ENCODE measurements at regions not wholly inside any gene's neighbourhood (a gene's known extent, or its start where the extent isn't known, plus 50 kb on each side); places are given as distances from the start of the nearest gene placed in this dataset.

- DNase-seq (ENCODE audit: low spot score), result no peak
These were observed 223.0 kb downstream of the AHR start for GRCh38 chr7:17521437-17521836.

- peak; percentile 87 for DNase-seq (ENCODE audit: low spot score)
These were observed 225.6 kb downstream of the AHR start for GRCh38 chr7:17523813-17524739.

- DNase-seq (ENCODE audit: low spot score), result peak; percentile 46
These were observed 226.3 kb downstream of the AHR start for GRCh38 chr7:17524746-17525145.

DNA sequence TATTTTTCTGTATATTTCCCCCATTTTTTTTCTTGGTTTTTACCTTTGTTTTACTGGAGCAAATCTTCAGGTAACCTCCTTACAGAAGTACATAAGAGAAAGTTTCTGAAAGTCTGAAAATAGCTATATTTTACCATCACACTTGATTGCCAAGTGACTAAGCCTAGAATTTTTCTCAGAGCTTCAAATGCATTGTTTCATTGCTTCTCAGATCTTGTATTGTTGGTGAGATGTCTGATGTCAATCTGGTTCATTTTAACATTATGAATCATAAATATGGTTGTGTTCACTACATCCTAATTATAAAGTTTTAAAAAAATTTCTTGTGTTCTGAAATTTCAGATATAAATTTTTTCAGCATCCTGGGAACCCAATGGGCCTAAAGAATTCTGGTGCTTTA is 228.2 kb downstream of the AHR start:
- DNase-seq (ENCODE audit: low spot score), result no peak

DNA sequence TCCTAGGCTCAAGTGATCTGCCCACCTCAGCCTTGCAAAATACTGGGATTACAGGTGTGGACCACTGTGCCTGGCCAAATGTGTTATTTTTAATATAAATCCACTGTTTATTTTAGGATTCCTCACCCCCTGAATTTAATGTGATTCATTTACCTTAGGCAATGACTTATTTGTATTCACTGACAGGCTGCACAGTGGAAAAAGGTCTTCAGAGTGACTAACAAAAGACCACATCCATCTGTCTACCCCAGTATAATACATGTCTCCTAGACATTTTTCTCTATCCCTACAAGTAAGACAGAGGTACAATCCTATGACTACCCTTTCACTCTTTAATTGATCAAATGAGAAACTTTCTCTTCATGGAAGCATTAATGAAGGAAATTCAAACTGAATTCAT is 230.2 kb downstream of the AHR start:
- DNase-seq (ENCODE audit: low spot score), result no peak

GRCh38 chr7:17530244-17530643 is 231.8 kb downstream of the AHR start:
- DNase-seq (ENCODE audit: low spot score), result no peak

DNA sequence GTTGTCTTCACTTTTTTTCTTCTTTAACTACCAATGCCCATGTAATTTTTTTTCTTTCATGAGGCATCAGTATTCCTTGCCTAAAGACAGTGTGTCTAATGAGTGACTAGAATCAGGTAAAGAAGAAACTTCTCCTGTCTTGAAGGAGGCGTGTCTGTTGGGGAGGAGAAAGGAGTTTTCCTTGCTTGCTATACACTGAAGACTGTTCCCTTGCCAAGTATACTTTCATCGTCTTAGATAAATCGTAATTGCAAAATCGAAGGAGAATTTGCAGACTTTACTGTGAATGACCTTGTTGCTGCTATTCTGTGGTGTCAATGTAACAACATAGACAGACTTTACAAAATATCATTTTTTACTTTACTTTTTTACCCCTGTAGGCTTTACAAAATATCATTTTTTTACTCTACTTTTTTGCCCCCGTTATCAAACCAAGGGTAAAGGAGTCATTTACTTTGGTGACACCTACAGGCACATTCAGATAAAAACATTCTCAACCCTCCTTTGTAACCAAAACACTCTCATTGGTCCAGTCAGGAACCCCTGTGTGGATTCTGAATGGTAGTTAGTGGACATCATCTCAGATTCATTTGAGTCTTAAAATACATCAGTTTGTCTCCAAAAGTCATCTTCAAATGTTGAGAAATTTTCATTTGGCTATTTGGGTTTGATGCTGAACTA is 232.4 kb downstream of the AHR start:
- DNase-seq (ENCODE audit: low spot score), result no peak

DNA sequence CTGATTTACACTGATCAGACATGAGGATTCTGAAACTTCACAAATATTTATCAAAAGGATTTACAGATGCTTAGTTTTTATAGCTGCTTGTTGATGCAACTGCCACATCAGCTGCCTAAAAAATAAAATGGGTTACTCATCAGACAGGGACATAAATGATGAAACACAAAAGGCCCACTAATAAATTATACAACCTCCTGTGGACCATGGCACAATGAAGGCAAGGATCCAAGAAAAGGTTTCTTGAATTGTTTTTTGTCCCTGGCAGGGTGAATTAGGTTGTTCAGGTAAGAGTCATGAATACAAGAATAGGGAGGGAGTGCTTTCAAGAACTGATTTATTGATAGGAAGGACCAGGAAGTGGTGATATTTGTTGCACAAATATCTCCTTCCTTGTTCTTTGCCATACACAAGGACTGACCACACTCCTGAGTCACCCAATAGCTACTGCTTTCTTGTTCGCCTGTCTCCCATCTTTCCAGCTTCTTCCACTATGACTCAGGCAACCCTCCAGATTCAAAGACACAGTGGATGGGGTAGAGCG is 234.5 kb downstream of the AHR start:
- DNase-seq (ENCODE audit: low spot score), result peak; percentile 83

- no peak for DNase-seq (ENCODE audit: low spot score)
These were observed 235.9 kb downstream of the AHR start for GRCh38 chr7:17534348-17534747.

DNA sequence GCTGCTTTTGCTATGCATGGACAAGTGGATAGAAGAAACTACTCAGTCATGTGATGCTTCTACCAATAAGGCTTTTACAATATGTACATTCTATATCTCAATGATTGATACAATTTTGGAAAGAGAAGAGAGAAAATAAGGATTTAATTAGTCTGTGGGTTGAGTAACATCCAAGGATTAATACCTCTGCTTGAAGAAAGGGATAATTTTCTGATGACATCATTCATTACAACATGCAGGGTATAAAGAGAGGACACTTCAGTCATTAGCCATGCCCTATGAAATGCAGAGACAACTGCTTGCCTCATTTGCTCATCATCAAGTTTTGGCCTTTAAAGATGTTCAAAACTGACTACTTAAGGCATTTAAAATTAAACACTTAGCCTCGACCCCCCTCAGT is 237.3 kb downstream of the AHR start:
- no peak for DNase-seq (ENCODE audit: low spot score)

GRCh38 chr7:17544401-17544800 is 245.9 kb downstream of the AHR start:
- no peak for DNase-seq (ENCODE audit: low spot score)

DNA sequence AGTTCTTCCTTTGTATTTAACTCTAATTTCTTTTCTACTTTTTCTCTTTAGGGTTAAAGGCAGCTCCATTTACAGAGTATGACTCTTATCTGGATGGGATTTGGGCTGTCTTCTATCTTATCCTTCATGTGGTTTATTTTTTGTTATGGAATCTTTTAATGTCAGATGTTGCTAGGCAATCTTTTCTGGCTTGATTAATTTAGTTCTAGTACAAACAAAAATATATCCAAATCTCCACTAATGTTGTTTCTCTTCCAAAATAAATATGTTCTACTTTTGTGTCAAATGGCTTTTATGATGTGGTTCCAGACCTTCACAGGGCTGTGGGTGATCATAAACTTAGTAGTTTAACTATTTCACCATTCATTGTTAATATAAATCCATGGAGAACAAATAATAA is 246.9 kb downstream of the AHR start:
- DNase-seq (ENCODE audit: low spot score), result no peak

GRCh38 chr7:17546189-17546588 is 247.7 kb downstream of the AHR start:
- DNase-seq (ENCODE audit: low spot score), result no peak

DNA sequence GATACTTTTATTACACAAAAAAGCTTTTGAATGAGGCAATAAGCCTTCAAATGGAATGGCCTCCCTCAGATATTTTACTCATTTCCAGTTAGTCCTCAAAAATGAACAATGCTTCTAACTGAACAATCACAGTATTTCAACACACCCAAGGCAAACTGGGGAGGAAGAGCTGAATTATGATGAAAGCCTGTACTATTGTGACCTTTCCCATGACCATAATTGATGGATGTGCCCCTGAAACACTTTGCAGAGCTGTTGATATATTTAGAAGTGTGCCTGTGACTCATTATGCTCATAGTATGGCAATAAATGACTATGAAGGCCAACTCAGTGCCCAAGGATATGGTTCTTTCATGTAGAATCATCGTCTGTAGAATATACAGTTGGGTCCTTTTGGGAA is 248.1 kb downstream of the AHR start:
- no peak for DNase-seq (ENCODE audit: low spot score)

DNA sequence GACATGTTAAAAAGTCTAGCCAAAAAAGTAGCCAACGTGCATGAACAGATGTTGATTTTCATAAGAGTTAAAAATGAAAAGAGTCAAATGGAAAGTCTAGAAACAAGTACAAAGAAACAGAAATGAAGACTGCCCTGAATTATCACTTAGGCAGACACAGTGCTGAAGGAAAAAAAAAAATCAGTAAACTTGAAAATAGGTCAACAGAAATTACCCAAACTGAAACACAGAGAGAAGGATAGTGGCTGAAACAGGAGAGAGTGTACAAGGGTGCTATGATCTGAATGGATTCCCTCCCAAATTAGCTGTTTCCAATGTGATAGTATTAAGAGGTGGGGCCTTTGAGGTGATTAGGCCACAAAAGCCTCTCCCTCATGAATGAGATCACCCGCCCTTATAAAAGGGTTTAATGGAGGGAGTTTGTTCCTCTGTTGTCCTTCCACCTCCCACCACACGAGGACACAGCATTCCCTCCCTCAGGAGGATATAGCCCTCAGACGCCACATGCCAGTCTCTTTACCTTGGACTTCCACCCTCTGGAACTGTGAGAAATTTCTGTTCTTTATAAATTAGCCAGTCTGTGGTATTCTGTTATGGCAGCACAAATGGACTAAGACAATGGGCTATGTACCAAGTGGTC is 249.7 kb downstream of the AHR start:
- no peak for DNase-seq (ENCODE audit: low spot score)

GRCh38 chr7:17549406-17549805 is 251.0 kb downstream of the AHR start:
- no peak for DNase-seq (ENCODE audit: low spot score)

GRCh38 chr7:17552373-17552772 is 253.9 kb downstream of the AHR start:
- DNase-seq (ENCODE audit: low spot score), result no peak

- DNase-seq (ENCODE audit: low spot score), result no peak
These were observed 254.5 kb downstream of the AHR start for GRCh38 chr7:17552952-17553351.

DNA sequence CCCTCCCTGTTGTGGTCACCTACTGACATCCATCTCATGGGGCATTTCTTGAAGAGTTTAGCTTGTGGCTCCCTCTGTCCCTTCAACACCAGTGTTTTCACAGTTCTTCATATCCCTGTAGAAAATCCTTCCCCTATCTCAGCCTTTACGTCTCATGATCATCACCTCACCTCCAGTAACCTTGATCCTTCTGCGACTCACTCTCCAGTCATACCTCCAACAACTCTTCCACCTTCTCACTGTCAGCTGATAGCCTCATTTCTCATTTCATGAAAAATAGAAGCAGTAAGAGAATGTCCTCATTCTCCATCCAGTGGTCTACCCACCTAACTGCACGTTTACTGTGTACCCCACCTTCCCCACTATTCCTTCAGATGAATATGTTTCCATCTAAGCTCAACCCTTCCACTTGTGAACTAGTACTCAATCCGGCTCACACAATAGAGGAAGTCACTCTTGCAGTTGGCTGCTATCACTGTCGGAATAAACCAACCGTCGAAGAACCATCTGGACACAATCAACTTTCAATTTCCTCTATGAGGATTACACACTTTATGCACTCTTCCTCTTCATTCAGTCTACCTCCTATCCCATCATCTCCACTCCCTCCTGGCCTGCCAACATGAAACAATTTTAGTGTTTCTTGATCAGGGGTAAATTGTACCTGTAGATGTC is 256.0 kb downstream of the AHR start:
- DNase-seq (ENCODE audit: low spot score), result no peak

GRCh38 chr7:17556247-17556956 is 257.9 kb downstream of the AHR start:
- no peak for DNase-seq (ENCODE audit: low spot score)

DNA sequence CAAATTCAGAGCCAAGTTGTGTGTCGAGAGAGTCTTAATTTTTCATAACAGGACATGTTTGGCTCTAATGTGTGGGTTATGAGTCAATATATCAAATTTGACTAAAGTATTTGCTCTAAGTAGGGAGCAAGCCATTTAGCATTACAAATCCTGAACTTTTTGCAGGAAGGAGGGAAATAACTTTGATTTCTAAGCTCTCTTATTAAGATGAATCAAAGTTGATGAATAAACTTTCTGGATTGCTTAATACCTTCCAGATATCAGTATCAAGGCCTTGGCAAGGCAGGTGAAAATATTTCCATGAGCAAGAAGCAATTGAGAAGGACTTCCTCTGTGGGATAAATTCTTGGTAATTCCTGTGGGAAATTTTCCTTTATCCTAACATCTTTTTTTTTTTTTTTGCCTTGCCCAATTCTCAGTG is 258.8 kb downstream of the AHR start:
- no peak for DNase-seq (ENCODE audit: low spot score)

Measured in LoVo (cell line).